PC-3 (cell line): ENCODE measurements at regions not wholly inside any gene's neighbourhood (a gene's known extent, or its start where the extent isn't known, plus 50 kb on each side); places are given as distances from the start of the nearest gene placed in this dataset.
"Not testable (repeated sequence)": the region's sequence is repeated elsewhere in the genome, so short reads cannot be mapped to it uniquely, and the experiment has no call there.

Experiments
- ATAC-seq: fragments of 200-7000 bp; cut with Tn5 transposase; 2 replicates; pipeline ENCODE4 v1.9.1; 2020; ENCODE audit warnings: mild to moderate bottlenecking, moderate library complexity
- BruUV-seq: library from RNA; stranded (reverse); fragments of 400-500 nt; replicated peaks from 2 replicates; lab custom pipeline; 2021; lab: Mats Ljungman, UMichigan
- CTCF ChIA-PET: fragments of 300-600 bp; sonication (Branson Sonifier 250); formaldehyde crosslinking; loops from one replicate; lab custom pipeline; 2022; ENCODE audit warnings: antibody characterized with exemption; lab: Charles Lee
- POLR2A ChIA-PET: fragments of 300-600 bp; sonication (Branson Sonifier 250); formaldehyde crosslinking; loops from one replicate; lab custom pipeline; 2022; ENCODE audit warnings: antibody characterized with exemption; ENCODE audit not compliant: unreplicated experiment; lab: Charles Lee
- DNase-seq: peaks from one replicate; pipeline ENCODE4 v3.0.0-alpha.2; 2015
- H2AFZ ChIP-seq: fragments of 300-600 bp; sonication (generic); 2 replicates; pipeline ENCODE4 v1.6.0; 2016; ENCODE audit warnings: antibody characterized with exemption, low read length
- H3F3A ChIP-seq: fragments of 300-600 bp; sonication (generic); one replicate; pipeline ENCODE4 v1.6.0; 2017; ENCODE audit warnings: antibody characterized with exemption, low read length, control low read depth, mild to moderate bottlenecking; ENCODE audit not compliant: unreplicated experiment
- H3K27ac ChIP-seq: fragments of 300-600 bp; sonication (generic); 2 replicates; pipeline ENCODE4 v1.5.1; 2016; ENCODE audit warnings: mild to moderate bottlenecking, low read length
- H3K27me3 ChIP-seq: fragments of 300-600 bp; sonication (generic); 2 replicates; pipeline ENCODE4 v1.6.1; 2016; ENCODE audit warnings: low read length, mixed read lengths
- H3K36me3 ChIP-seq: fragments of 300-600 bp; sonication (generic); 2 replicates; pipeline ENCODE4 v1.6.1; 2016; ENCODE audit warnings: low read depth, mixed run types, low read length, mixed read lengths
- H3K4me1 ChIP-seq: fragments of 300-600 bp; sonication (generic); 2 replicates; pipeline ENCODE4 v1.5.1; 2016; ENCODE audit warnings: low read length; ENCODE audit not compliant: insufficient read depth
- H3K4me2 ChIP-seq: fragments of 300-600 bp; sonication (generic); 2 replicates; pipeline ENCODE4 v1.6.0; 2016; ENCODE audit warnings: low read length
- H3K4me3 ChIP-seq: fragments of 300-600 bp; sonication (generic); 2 replicates; pipeline ENCODE4 v1.5.1; 2016; ENCODE audit warnings: mild to moderate bottlenecking, low read length, mixed read lengths
- H3K79me2 ChIP-seq: fragments of 300-600 bp; sonication (generic); 2 replicates; pipeline ENCODE4 v1.6.1; 2017; ENCODE audit warnings: low read length, mixed read lengths
- H3K9ac ChIP-seq: fragments of 300-600 bp; sonication (generic); 2 replicates; pipeline ENCODE4 v1.6.0; 2016; ENCODE audit warnings: mild to moderate bottlenecking, low read length
- H3K9me2 ChIP-seq: fragments of 300-600 bp; sonication (generic); replicated peaks from 2 replicates; pipeline ENCODE4 v1.6.1; 2016; ENCODE audit warnings: mixed run types, low read length, mixed read lengths
- H3K9me3 ChIP-seq: fragments of 300-600 bp; sonication (generic); 2 replicates; pipeline ENCODE4 v1.6.1; 2016; ENCODE audit warnings: low read length, mixed read lengths
- H4K20me1 ChIP-seq: fragments of 300-600 bp; sonication (generic); 2 replicates; pipeline ENCODE4 v1.6.1; 2016; ENCODE audit warnings: low read length, mixed read lengths
- CTCF ChIP-seq: fragments of 300-600 bp; sonication (generic); conservative IDR thresholded peaks from 2 replicates; pipeline ENCODE4 v1.5.1; 2017; ENCODE audit warnings: antibody characterized with exemption, low read depth, mild to moderate bottlenecking, low read length
- EZH2 ChIP-seq: fragments of 300-600 bp; sonication (generic); IDR thresholded peaks from one replicate; pipeline ENCODE4 v1.6.1; 2017; ENCODE audit warnings: antibody characterized with exemption, mild to moderate bottlenecking, low read length; ENCODE audit not compliant: unreplicated experiment
- EZH2phosphoT487 ChIP-seq: fragments of 300-600 bp; sonication (generic); IDR thresholded peaks from 2 replicates; pipeline ENCODE4 v1.6.1; 2018; ENCODE audit warnings: mild to moderate bottlenecking, antibody characterized with exemption, low read length, borderline replicate concordance
- intact Hi-C: fragments of 100-400 bp; cut with micrococcal nuclease; formaldehyde crosslinking; loops from 2 replicates; pipeline ENCODE4 v1.9.0; 2023

- H3K4me2 ChIP-seq = no peak overlapping the region
- H2AFZ ChIP-seq = no peak overlapping the region
- TF ChIP-seq CTCF (no peak), EZH2phosphoT487 (no peak), EZH2 (no peak)
- no peaks in the 10 kb centered on the region for H3K79me2 ChIP-seq
- DNase-seq (no peak), ATAC-seq (no peak)
- no peak overlapping the region for H3K27ac ChIP-seq
- no peaks in the 10 kb centered on the region for H3K9me3 ChIP-seq
- no peaks in the 10 kb centered on the region for H4K20me1 ChIP-seq
- no peaks in the 10 kb centered on the region for H3K4me1 ChIP-seq
- BruUV-seq = no TSS peak
- H3K9me2 ChIP-seq = no peaks in the 10 kb centered on the region
- intact Hi-C loops = no loop called here
- H3K4me3 ChIP-seq = no peak overlapping the region
- POLR2A ChIA-PET = no interaction called here
- H3K27me3 ChIP-seq = no peaks in the 10 kb centered on the region
- no peak overlapping the region for H3K9ac ChIP-seq
- CTCF ChIA-PET = no interaction called here
- no peaks in the 10 kb centered on the region for H3F3A ChIP-seq
- H3K36me3 ChIP-seq = no peaks in the 10 kb centered on the region
Observed at GRCh38 chr5:63201738-63202137, 623.1 kb downstream of the LRRC70 start.

GRCh38 chr5:63194126-63194525, 615.5 kb downstream of the LRRC70 start:
- Histone ChIP-seq H3K9me3 (no peaks in the 10 kb centered on the region), H3K4me1 (no peaks in the 10 kb centered on the region), H3K36me3 (no peaks in the 10 kb centered on the region), H3K4me3 (no peak overlapping the region), H3K27me3 (no peaks in the 10 kb centered on the region), H3K9me2 (no peaks in the 10 kb centered on the region), H3K79me2 (no peaks in the 10 kb centered on the region), H3K9ac (no peak overlapping the region), H3K4me2 (no peak overlapping the region), H4K20me1 (no peaks in the 10 kb centered on the region), H2AFZ (no peak overlapping the region), H3K27ac (no peak overlapping the region), H3F3A (no peaks in the 10 kb centered on the region)
- DNase-seq (no peak), ATAC-seq (no peak)
- TF ChIP-seq EZH2 (no peak), EZH2phosphoT487 (no peak), CTCF (no peak)
- ChIA-PET POLR2A (no interaction called here), CTCF (no interaction called here)
- intact Hi-C loops = no loop called here
- no TSS peak for BruUV-seq

- H3K27ac ChIP-seq, H3K9me3 ChIP-seq, H3K4me2 ChIP-seq, BruUV-seq, H3K4me3 ChIP-seq, H3K27me3 ChIP-seq, CTCF ChIA-PET, intact Hi-C loops, H3K79me2 ChIP-seq, H3F3A ChIP-seq, H2AFZ ChIP-seq, H3K4me1 ChIP-seq, DNase-seq, H3K36me3 ChIP-seq, H4K20me1 ChIP-seq, POLR2A ChIA-PET, ATAC-seq, H3K9me2 ChIP-seq, H3K9ac ChIP-seq: not testable (repeated sequence)
Observed at GRCh38 chr5:63180190-63180589, 601.6 kb downstream of the LRRC70 start.
